Neural cell (in vitro differentiated cells): ENCODE measurements at regions not wholly inside any gene's neighbourhood (a gene's known extent, or its start where the extent isn't known, plus 50 kb on each side); places are given as distances from the start of the nearest gene placed in this dataset.

Experiments used
- H2AFZ ChIP-seq: fragments of 200-600, 300-800 bp; sonication (generic), shearing (Covaris generic); 2 replicates; pipeline ENCODE4 v1.6.0; 2014; ENCODE audit warnings: low read depth, mild to moderate bottlenecking, antibody characterized with exemption, low read length, moderate library complexity
- H3F3A ChIP-seq: fragments of 200-600 bp; shearing (Covaris generic); 2 replicates; pipeline ENCODE4 v1.6.1; 2016; ENCODE audit warnings: mild to moderate bottlenecking, moderate library complexity, mixed read lengths, antibody characterized with exemption, low read length; ENCODE audit not compliant: insufficient read depth, poor library complexity, severe bottlenecking
- H3K27ac ChIP-seq: fragments of 200-600, 300-800 bp; sonication (generic), shearing (Covaris generic); 2 replicates; pipeline ENCODE4 v1.5.1; 2014; ENCODE audit warnings: mild to moderate bottlenecking, low read length, moderate library complexity
- H3K27me3 ChIP-seq: fragments of 300-800, 200-600 bp; sonication (generic), shearing (Covaris generic); 2 replicates; pipeline ENCODE4 v1.6.0; 2014; ENCODE audit warnings: mild to moderate bottlenecking, low read depth, low read length, moderate library complexity; ENCODE audit not compliant: insufficient read depth
- H3K36me3 ChIP-seq: fragments of 300-800, 200-600 bp; sonication (generic), shearing (Covaris generic); 2 replicates; pipeline ENCODE4 v1.5.1; 2014; ENCODE audit warnings: mild to moderate bottlenecking, antibody characterized with exemption, low read length, moderate library complexity; ENCODE audit not compliant: insufficient read depth
- H3K4me2 ChIP-seq: fragments of 300-800, 200-600 bp; sonication (generic), shearing (Covaris generic); 2 replicates; pipeline ENCODE4 v1.6.0; 2014; ENCODE audit warnings: mild to moderate bottlenecking, low read length
- H3K4me3 ChIP-seq: fragments of 300-800, 200-600 bp; sonication (generic), shearing (Covaris generic); 2 replicates; pipeline ENCODE4 v1.5.1; 2014; ENCODE audit warnings: mild to moderate bottlenecking, low read length, moderate library complexity
- H3K79me2 ChIP-seq: fragments of 200-600 bp; shearing (Covaris generic); replicated peaks from 2 replicates; pipeline ENCODE4 v1.6.0; 2014; ENCODE audit warnings: mild to moderate bottlenecking, low read length, moderate library complexity; ENCODE audit not compliant: insufficient read depth
- H3K9ac ChIP-seq: fragments of 300-800, 200-600 bp; sonication (generic), shearing (Covaris generic); 2 replicates; pipeline ENCODE4 v1.6.1; 2016; ENCODE audit warnings: mild to moderate bottlenecking, low read length, mixed read lengths
- H3K9me2 ChIP-seq: fragments of 200-600 bp; shearing (Covaris generic); 2 replicates; pipeline ENCODE4 v1.6.1; 2016; ENCODE audit warnings: mild to moderate bottlenecking, low read length, mixed read lengths; ENCODE audit not compliant: insufficient read depth
- H3K9me3 ChIP-seq: fragments of 200-600, 300-800 bp; sonication (generic), shearing (Covaris generic); 2 replicates; pipeline ENCODE4 v1.6.1; 2016; ENCODE audit warnings: mild to moderate bottlenecking, mixed run types, low read length, moderate library complexity, mixed read lengths
- H4K20me1 ChIP-seq: fragments of 200-600 bp; shearing (Covaris generic); 2 replicates; pipeline ENCODE4 v1.6.1; 2016; ENCODE audit warnings: mild to moderate bottlenecking, mixed run types; ENCODE audit not compliant: insufficient read depth
- CTCF ChIP-seq: fragments of 450-650 bp; IDR thresholded peaks from 2 replicates; pipeline ENCODE4 v1.5.1; 2014; ENCODE audit warnings: antibody characterized with exemption, mild to moderate bottlenecking, moderate library complexity; ENCODE audit not compliant: poor library complexity, severe bottlenecking
- EP300 ChIP-seq: fragments of 450-650 bp; conservative IDR thresholded peaks from 2 replicates; pipeline ENCODE4 v1.6.1; 2014; ENCODE audit warnings: antibody characterized with exemption, mild to moderate bottlenecking, moderate library complexity; ENCODE audit not compliant: poor library complexity, severe bottlenecking
- EZH2 ChIP-seq: fragments of 200-600, 300-800 bp; shearing (Covaris generic), sonication (generic); IDR thresholded peaks from 2 replicates; pipeline ENCODE4 v1.6.1; 2014; ENCODE audit warnings: antibody characterized with exemption, low read length, borderline replicate concordance, mild to moderate bottlenecking; ENCODE audit not compliant: insufficient read depth, poor library complexity, severe bottlenecking
- MXI1 ChIP-seq: fragments of 450-650 bp; conservative IDR thresholded peaks from 2 replicates; pipeline ENCODE4 v1.6.1; 2014; ENCODE audit warnings: antibody characterized with exemption, mild to moderate bottlenecking; ENCODE audit not compliant: poor library complexity, severe bottlenecking
- POLR2AphosphoS5 ChIP-seq: IDR thresholded peaks from 2 replicates; pipeline ENCODE4 v1.6.1; 2012
- RAD21 ChIP-seq: fragments of 450-650 bp; conservative IDR thresholded peaks from 2 replicates; pipeline ENCODE4 v1.6.1; 2014; ENCODE audit warnings: antibody characterized with exemption, mild to moderate bottlenecking, moderate library complexity
- REST ChIP-seq: IDR thresholded peaks from 2 replicates; pipeline ENCODE4 v1.6.1; 2012; ENCODE audit warnings: borderline replicate concordance
- SMC3 ChIP-seq: fragments of 450-650 bp; conservative IDR thresholded peaks from 2 replicates; pipeline ENCODE4 v1.6.1; 2014; ENCODE audit warnings: antibody characterized with exemption, mild to moderate bottlenecking, moderate library complexity; ENCODE audit not compliant: poor library complexity
- TAF1 ChIP-seq: IDR thresholded peaks from 2 replicates; pipeline ENCODE4 v1.6.1; 2012; ENCODE audit warnings: low read depth

- Histone ChIP-seq H3F3A (no peaks in the 10 kb centered on the region), H3K36me3 (no peaks in the 10 kb centered on the region), H3K9me2 (no peaks in the 10 kb centered on the region), H3K9ac (no peak overlapping the region), H3K27me3 (no peaks in the 10 kb centered on the region), H3K79me2 (no peaks in the 10 kb centered on the region), H3K4me3 (no peak overlapping the region), H3K27ac (no peak overlapping the region), H3K9me3 (no peaks in the 10 kb centered on the region), H2AFZ (no peak overlapping the region), H3K4me2 (no peak overlapping the region), H4K20me1 (no peaks in the 10 kb centered on the region)
- TF ChIP-seq POLR2AphosphoS5 (no peak), RAD21 (no peak), TAF1 (no peak), MXI1 (no peak), EP300 (no peak), CTCF (no peak), SMC3 (no peak), REST (no peak)
Measured at GRCh38 chr2:155633060-155633839, 699.3 kb downstream of the NR4A2 start.

GRCh38 chr2:155630760-155631159 lies 701.8 kb downstream of the NR4A2 start:
- Histone ChIP-seq H3K36me3 (no peaks in the 10 kb centered on the region), H3K9me2 (no peaks in the 10 kb centered on the region), H3K4me2 (no peak overlapping the region), H3K27me3 (no peaks in the 10 kb centered on the region), H3K79me2 (no peaks in the 10 kb centered on the region), H3F3A (no peaks in the 10 kb centered on the region), H3K9me3 (no peaks in the 10 kb centered on the region), H3K27ac (no peak overlapping the region), H2AFZ (no peak overlapping the region), H4K20me1 (no peaks in the 10 kb centered on the region), H3K4me3 (no peak overlapping the region), H3K9ac (no peak overlapping the region)
- TF ChIP-seq POLR2AphosphoS5 (peak; percentile 81), MXI1 (no peak), EP300 (peak; percentile 70)

GRCh38 chr2:155622443-155622842 lies 710.1 kb downstream of the NR4A2 start:
- Histone ChIP-seq H3K27me3 (no peaks in the 10 kb centered on the region), H3K36me3 (no peaks in the 10 kb centered on the region), H3K9me2 (no peaks in the 10 kb centered on the region), H3K79me2 (no peaks in the 10 kb centered on the region), H3K27ac (no peak overlapping the region), H4K20me1 (no peaks in the 10 kb centered on the region), H3K9me3 (no peaks in the 10 kb centered on the region), H3K4me2 (no peak overlapping the region), H3K4me3 (no peak overlapping the region), H3F3A (no peaks in the 10 kb centered on the region), H3K9ac (no peak overlapping the region), H2AFZ (no peak overlapping the region)
- TF ChIP-seq POLR2AphosphoS5 (no peak), EP300 (no peak), CTCF (no peak), EZH2 (no peak), RAD21 (no peak), SMC3 (no peak), TAF1 (no peak), MXI1 (no peak), REST (no peak)
